Adrenal gland (tissue), 9 donors: ENCODE measurements at regions not wholly inside any gene's neighbourhood (a gene's known extent, or its start where the extent isn't known, plus 50 kb on each side); places are given as distances from the start of the nearest gene placed in this dataset.

Experiments used
- DNase-seq, 7 donors: peaks; one replicate each; pipeline ENCODE4 v3.0.0-alpha.2; 2019 to 2020
- H3K27ac ChIP-seq, 5 donors: fragments of 200-600 bp; sonication (generic) in 4 of 5; 1 replicate in 3 of 5; 2 replicates in 2 of 5; pipeline versions ENCODE4 v1.5.1 to v1.8.0; 2016 to 2020; ENCODE audit warnings: mild to moderate bottlenecking in 1 of 5
- H3K27me3 ChIP-seq: fragments of 200-600 bp; 2 replicates; pipeline ENCODE4 v1.8.0; 2021
- H3K36me3 ChIP-seq, 2 donors: fragments of 200-600 bp; replicated peaks in 1 of 2; 1 replicate in 1 of 2; 2 replicates in 1 of 2; pipeline versions ENCODE4 v1.5.1 to v1.8.0; 2018 to 2022
- H3K4me1 ChIP-seq, 2 donors: fragments of 200-600 bp; replicated peaks in 1 of 2; 1 replicate in 1 of 2; 2 replicates in 1 of 2; pipeline versions ENCODE4 v1.5.1 to v1.8.0; 2018 to 2021
- H3K4me3 ChIP-seq, 4 donors: fragments of 200-600 bp; sonication (generic) in 3 of 4; one replicate each; pipeline ENCODE4 v1.5.1; 2016 to 2018
- H3K9me3 ChIP-seq, 3 donors: fragments of 200-600 bp; sonication (generic) in 1 of 3; replicated peaks in 1 of 3; 1 replicate in 2 of 3; 2 replicates in 1 of 3; pipeline versions ENCODE4 v1.5.1 to v1.8.0; 2016 to 2021
- POLR2A ChIP-seq, 2 donors: fragments of 450-650 bp; IDR thresholded peaks; one replicate each; pipeline ENCODE4 v1.6.1; 2017; ENCODE audit warnings: antibody characterized with exemption in 2 of 2, mild to moderate bottlenecking in 2 of 2, moderate library complexity in 1 of 2
- WGBS, 4 donors: extraction: QIAGEN DNeasy Blood & Tissue Kit in 2 of 4; methylation state at CpG; one replicate each; pipeline versions ENCODE4 v1.1.5 to v1.1.7; 2013 to 2017; 5-methylcytosine and 5-hydroxymethylcytosine counted together
- intact Hi-C, 2 donors: fragments of 100-400 bp; cut with DNase I; formaldehyde crosslinking; loops; one replicate each; pipeline versions ENCODE4 v1.14.1 to v1.15.0; 2022 to 2023
- TF ChIP-seq, protein P1 (sequence below), 6 experiments: fragments of 450-650 bp in 4 of 6; fragments of 200-600 bp in 2 of 6; sonication (generic) in 1 of 6; IDR thresholded peaks; 1 replicate in 5 of 6; 2 replicates in 1 of 6; pipeline versions ENCODE4 v1.5.1 to v1.8.0; 2016 to 2021; ENCODE audit warnings: antibody characterized with exemption in 6 of 6, mild to moderate bottlenecking in 2 of 6, moderate library complexity in 1 of 6
- donor health status: healthy with polysubstance abuse.
- donor health status: Bipolar disorder and iron deficiency.
- donor health status: DM: yes; HTN: yes; CAD: no.
- donor health status: DM: no; HTN: no; CAD: no.
- donor health status: DM: no; HTN: no; CAD: no.

DNA sequence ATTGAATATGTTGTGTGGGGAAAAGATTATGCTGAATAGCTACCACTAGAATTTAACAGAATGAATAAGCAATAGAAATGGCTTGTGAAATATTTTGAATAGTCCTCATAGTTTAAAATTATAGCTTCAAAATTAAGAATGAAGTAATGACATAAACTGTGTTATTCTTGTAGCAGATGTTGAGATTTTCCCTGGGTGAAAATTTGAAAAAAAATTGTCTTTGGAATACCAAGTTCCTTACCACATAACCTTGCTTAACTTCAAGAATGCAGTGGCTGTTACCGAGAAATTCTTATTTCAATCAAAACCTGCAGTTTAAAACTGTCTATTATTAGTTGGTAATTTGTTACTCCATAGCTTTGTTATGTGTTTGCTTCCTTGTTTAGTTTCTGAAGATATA is 1268.6 kb downstream of the RAPGEF2 start:
- no peak for DNase-seq
- 79 to 88% (median 85%) methylated on average over 1 of the region's 1 CpG for WGBS, 4 donors
- no peaks in the 10 kb centered on the region for H3K9me3 ChIP-seq
- H3K27ac ChIP-seq = no peak overlapping the region
- no peaks in the 10 kb centered on the region for H3K36me3 ChIP-seq
- no peaks in the 10 kb centered on the region for H3K4me1 ChIP-seq
- TF ChIP-seq, protein P1, sequence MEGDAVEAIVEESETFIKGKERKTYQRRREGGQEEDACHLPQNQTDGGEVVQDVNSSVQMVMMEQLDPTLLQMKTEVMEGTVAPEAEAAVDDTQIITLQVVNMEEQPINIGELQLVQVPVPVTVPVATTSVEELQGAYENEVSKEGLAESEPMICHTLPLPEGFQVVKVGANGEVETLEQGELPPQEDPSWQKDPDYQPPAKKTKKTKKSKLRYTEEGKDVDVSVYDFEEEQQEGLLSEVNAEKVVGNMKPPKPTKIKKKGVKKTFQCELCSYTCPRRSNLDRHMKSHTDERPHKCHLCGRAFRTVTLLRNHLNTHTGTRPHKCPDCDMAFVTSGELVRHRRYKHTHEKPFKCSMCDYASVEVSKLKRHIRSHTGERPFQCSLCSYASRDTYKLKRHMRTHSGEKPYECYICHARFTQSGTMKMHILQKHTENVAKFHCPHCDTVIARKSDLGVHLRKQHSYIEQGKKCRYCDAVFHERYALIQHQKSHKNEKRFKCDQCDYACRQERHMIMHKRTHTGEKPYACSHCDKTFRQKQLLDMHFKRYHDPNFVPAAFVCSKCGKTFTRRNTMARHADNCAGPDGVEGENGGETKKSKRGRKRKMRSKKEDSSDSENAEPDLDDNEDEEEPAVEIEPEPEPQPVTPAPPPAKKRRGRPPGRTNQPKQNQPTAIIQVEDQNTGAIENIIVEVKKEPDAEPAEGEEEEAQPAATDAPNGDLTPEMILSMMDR (IDR thresholded peaks at IDR 0.05) = no peak
- no peak for TF ChIP-seq POLR2A (IDR thresholded peaks at IDR 0.05)
- no peak overlapping the region for H3K4me3 ChIP-seq
- H3K27me3 ChIP-seq = no peaks in the 10 kb centered on the region
- intact Hi-C loops = no loop called here

DNA sequence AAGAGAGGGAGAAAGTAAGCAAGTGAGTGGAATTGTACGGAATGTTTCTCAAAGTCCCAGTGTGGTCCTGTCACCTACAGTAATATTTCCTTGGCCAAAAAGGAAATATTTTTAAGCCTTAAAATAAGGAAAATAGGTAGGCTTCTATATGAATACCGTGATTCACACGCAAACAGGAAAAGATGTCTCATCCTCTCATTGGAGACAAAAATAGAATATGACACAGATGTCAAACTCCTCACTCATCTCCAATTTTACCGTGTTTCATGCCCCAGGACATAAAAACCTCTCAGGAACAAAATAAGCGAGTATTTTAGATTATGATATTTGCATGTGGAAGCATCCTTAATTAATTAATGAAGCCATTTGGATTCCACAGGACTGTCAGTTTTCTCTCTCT is 1269.5 kb downstream of the RAPGEF2 start:
- intact Hi-C loops = no loop called here
- Histone ChIP-seq H3K27ac (no peak overlapping the region), H3K4me1 (no peaks in the 10 kb centered on the region), H3K9me3 (no peaks in the 10 kb centered on the region), H3K27me3 (no peaks in the 10 kb centered on the region), H3K4me3 (no peak overlapping the region), H3K36me3 (no peaks in the 10 kb centered on the region)
- no peak for DNase-seq
- 73 to 76% (median 75%) methylated on average over 5 of the region's 5 CpGs for WGBS, 4 donors
- TF ChIP-seq POLR2A (IDR thresholded peaks at IDR 0.05) = no peak
- TF ChIP-seq, protein P1 (IDR thresholded peaks at IDR 0.05) = no peak

DNA sequence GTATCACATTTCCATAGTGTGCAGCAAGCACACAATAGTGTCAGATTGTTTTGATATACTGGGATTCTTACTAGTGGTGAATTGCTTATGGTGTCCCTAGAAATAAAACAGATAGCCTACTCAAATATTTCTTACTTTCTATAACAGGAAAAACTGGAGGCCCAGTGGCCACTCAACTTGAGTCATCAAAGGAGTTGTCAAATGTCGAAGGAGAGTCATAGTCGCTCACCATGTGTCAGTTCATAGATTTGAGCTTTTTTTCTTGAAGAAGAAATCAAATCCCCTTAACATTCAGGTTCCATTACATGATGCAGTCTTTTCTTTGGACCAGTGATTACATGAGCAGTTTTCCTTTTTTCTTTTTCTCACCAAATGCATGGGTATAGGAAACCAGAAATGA is 1271.0 kb downstream of the RAPGEF2 start:
- Histone ChIP-seq H3K27me3 (no peaks in the 10 kb centered on the region), H3K9me3 (no peaks in the 10 kb centered on the region), H3K36me3 (no peaks in the 10 kb centered on the region), H3K27ac (no peak overlapping the region), H3K4me3 (no peak overlapping the region), H3K4me1 (no peaks in the 10 kb centered on the region)
- intact Hi-C loops = no loop called here
- no peak for DNase-seq
- 77 to 89% (median 84%) methylated on average over 2 of the region's 2 CpGs for WGBS, 4 donors
- no peak for TF ChIP-seq POLR2A (IDR thresholded peaks at IDR 0.05)
- TF ChIP-seq, protein P1 (IDR thresholded peaks at IDR 0.05) = no peak

DNA sequence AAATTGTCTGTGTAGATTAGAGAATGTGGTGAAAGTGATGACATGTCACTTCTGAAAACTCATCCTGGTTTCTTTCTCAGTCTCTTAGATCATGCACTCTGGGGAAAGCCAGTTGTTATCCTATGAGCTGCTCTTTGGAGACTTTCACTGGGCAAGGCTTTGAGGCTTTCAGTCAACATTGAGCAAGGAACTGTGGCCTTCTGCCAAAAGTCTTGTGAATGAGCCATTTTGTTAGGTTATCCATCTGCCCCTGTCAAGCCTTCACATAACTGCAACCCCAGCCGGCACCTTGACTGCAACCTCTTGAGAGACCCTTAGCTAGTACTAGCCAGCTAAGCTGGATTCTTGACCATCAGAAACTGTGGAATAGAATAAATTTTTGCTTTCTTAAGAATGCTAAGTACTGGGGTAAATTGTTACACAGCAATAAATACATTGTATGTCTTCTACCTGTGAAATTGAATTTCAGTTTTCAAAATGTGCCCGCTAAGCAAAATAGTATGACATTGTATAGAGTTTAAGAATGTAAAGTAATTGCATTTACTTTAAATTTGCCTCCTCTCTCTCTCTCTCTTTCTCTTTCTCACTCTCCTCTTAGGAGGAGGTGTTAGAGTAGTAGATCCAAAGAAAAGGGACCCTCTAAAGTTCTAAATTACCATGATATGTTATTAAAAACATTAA is 1273.0 kb downstream of the RAPGEF2 start:
- WGBS, 4 donors = 70 to 81% (median 76%) methylated on average over 2 of the region's 2 CpGs
- intact Hi-C loops = no loop called here
- DNase-seq = no peak

More for the DNA sequence above, 1273.0 kb downstream of the RAPGEF2 start:
- H3K4me3 ChIP-seq = no peak overlapping the region
- H3K9me3 ChIP-seq = no peaks in the 10 kb centered on the region
- no peaks in the 10 kb centered on the region for H3K4me1 ChIP-seq
- TF ChIP-seq, protein P1 (IDR thresholded peaks at IDR 0.05) = no peak
- no peak for TF ChIP-seq POLR2A (IDR thresholded peaks at IDR 0.05)
- H3K27ac ChIP-seq = no peak overlapping the region
- no peaks in the 10 kb centered on the region for H3K27me3 ChIP-seq
- no peaks in the 10 kb centered on the region for H3K36me3 ChIP-seq
